ENCODE measurements at regions not wholly inside any gene's neighbourhood (a gene's known extent, or its start where the extent isn't known, plus 50 kb on each side); places are given as distances from the start of the nearest gene placed in this dataset.

- Histone ChIP-seq H3K27me3 (ENCODE audit: insufficient read depth, low read length, poor library complexity, severe bottlenecking) (no peaks in the 10 kb centered on the region), H3F3A (ENCODE audit: low read depth) (no peaks in the 10 kb centered on the region), H3K4me3 (ENCODE audit: low read length, poor library complexity, severe bottlenecking) (no peak within 1 kb of the TSS), H3K79me2 (ENCODE audit: insufficient read depth, low read length) (no peaks in the 10 kb centered on the region), H3K36me3 (ENCODE audit: insufficient read depth, low read length) (no peaks in the 10 kb centered on the region), H3K9ac (ENCODE audit: low read depth, low read length, poor library complexity, severe bottlenecking) (no peak within 1 kb of the TSS), H4K20me1 (ENCODE audit: insufficient read depth, low read length, poor library complexity, severe bottlenecking) (no peaks in the 10 kb centered on the region), H3K9me2 (replicated peaks; ENCODE audit: low read depth, low read length) (no peaks in the 10 kb centered on the region), H3K4me1 (ENCODE audit: insufficient read depth, low read length, poor library complexity, severe bottlenecking) (no peaks in the 10 kb centered on the region), H3K4me2 (ENCODE audit: low read depth, low read length, poor library complexity, severe bottlenecking) (no peak within 1 kb of the TSS), H2AFZ (ENCODE audit: low read length) (no peak within 1 kb of the TSS), H3K9me3 (ENCODE audit: insufficient read depth, low read depth, low read length) (no peaks in the 10 kb centered on the region)
- TF ChIP-seq CTCF (conservative IDR thresholded peaks at IDR 0.05; ENCODE audit: low read length), result no peak
- no peak for TF ChIP-seq EZH2phosphoT487 (IDR thresholded peaks at IDR 0.05; ENCODE audit: borderline replicate concordance)
Observed at GRCh38 chr9:29213417-29214153, 1640.3 kb upstream of the C9orf72 start, which contains the start of gene LINGO2. TSS of gene LINGO2 (minus strand) at chr9:29213601.

GRCh38 chr9:29214154-29214689 is 1640.9 kb upstream of the C9orf72 start:
- Histone ChIP-seq H3K9me2 (replicated peaks; ENCODE audit: low read depth, low read length) (no peaks in the 10 kb centered on the region), H4K20me1 (ENCODE audit: insufficient read depth, low read length, poor library complexity, severe bottlenecking) (no peaks in the 10 kb centered on the region), H2AFZ (ENCODE audit: low read length) (no peak overlapping the region), H3K4me1 (ENCODE audit: insufficient read depth, low read length, poor library complexity, severe bottlenecking) (no peaks in the 10 kb centered on the region), H3K9ac (ENCODE audit: low read depth, low read length, poor library complexity, severe bottlenecking) (no peak overlapping the region), H3K79me2 (ENCODE audit: insufficient read depth, low read length) (no peaks in the 10 kb centered on the region), H3K27me3 (ENCODE audit: insufficient read depth, low read length, poor library complexity, severe bottlenecking) (no peaks in the 10 kb centered on the region), H3K4me2 (ENCODE audit: low read depth, low read length, poor library complexity, severe bottlenecking) (no peak overlapping the region), H3F3A (ENCODE audit: low read depth) (no peaks in the 10 kb centered on the region), H3K36me3 (ENCODE audit: insufficient read depth, low read length) (no peaks in the 10 kb centered on the region), H3K9me3 (ENCODE audit: insufficient read depth, low read depth, low read length) (no peaks in the 10 kb centered on the region), H3K4me3 (ENCODE audit: low read length, poor library complexity, severe bottlenecking) (no peak overlapping the region)
- TF ChIP-seq CTCF (conservative IDR thresholded peaks at IDR 0.05; ENCODE audit: low read length) (no peak), EZH2phosphoT487 (IDR thresholded peaks at IDR 0.05; ENCODE audit: borderline replicate concordance) (no peak)

GRCh38 chr9:29214690-29215253 is 1641.5 kb upstream of the C9orf72 start:
- Histone ChIP-seq H3K36me3 (ENCODE audit: insufficient read depth, low read length) (no peaks in the 10 kb centered on the region), H3K9ac (ENCODE audit: low read depth, low read length, poor library complexity, severe bottlenecking) (no peak overlapping the region), H3K79me2 (ENCODE audit: insufficient read depth, low read length) (no peaks in the 10 kb centered on the region), H3K27me3 (ENCODE audit: insufficient read depth, low read length, poor library complexity, severe bottlenecking) (no peaks in the 10 kb centered on the region), H3K9me3 (ENCODE audit: insufficient read depth, low read depth, low read length) (no peaks in the 10 kb centered on the region), H3K4me2 (ENCODE audit: low read depth, low read length, poor library complexity, severe bottlenecking) (no peak overlapping the region), H3F3A (ENCODE audit: low read depth) (no peaks in the 10 kb centered on the region), H2AFZ (ENCODE audit: low read length) (no peak overlapping the region), H3K4me1 (ENCODE audit: insufficient read depth, low read length, poor library complexity, severe bottlenecking) (no peaks in the 10 kb centered on the region), H4K20me1 (ENCODE audit: insufficient read depth, low read length, poor library complexity, severe bottlenecking) (no peaks in the 10 kb centered on the region), H3K9me2 (replicated peaks; ENCODE audit: low read depth, low read length) (no peaks in the 10 kb centered on the region), H3K4me3 (ENCODE audit: low read length, poor library complexity, severe bottlenecking) (no peak overlapping the region)
- TF ChIP-seq EZH2phosphoT487 (IDR thresholded peaks at IDR 0.05; ENCODE audit: borderline replicate concordance) (no peak), CTCF (conservative IDR thresholded peaks at IDR 0.05; ENCODE audit: low read length) (no peak)

Data from Loucy (cell line).